K562 (cell line): ENCODE measurements at regions not wholly inside any gene's neighbourhood (a gene's known extent, or its start where the extent isn't known, plus 50 kb on each side); places are given as distances from the start of the nearest gene placed in this dataset.

Experiments used
- ATAC-seq: fragments of 200-7000 bp; cut with Tn5 transposase; 3 replicates; pipeline ENCODE4 v1.9.1; 2020; ENCODE audit warnings: moderate library complexity
- BruUV-seq: library from RNA; stranded (reverse); fragments of 400-500 nt; replicated peaks from 2 replicates; lab custom pipeline; 2021; lab: Mats Ljungman, UMichigan
- CTCF ChIA-PET: fragments of 300-600 bp; formaldehyde crosslinking; extraction: SDS; loops from one replicate; lab custom pipeline; 2021; ENCODE audit warnings: low intra/inter-chr PET ratio; lab: Yijun Ruan, JAX
- POLR2A ChIA-PET: fragments of 300-600, 350-650 bp; sonication (Branson Sonifier 250); formaldehyde crosslinking; extraction: SDS; loops from one replicate; lab custom pipeline; 2021; ENCODE audit warnings: antibody characterized with exemption, inconsistent platforms; lab: Yijun Ruan, JAX
- DNase-seq, 4 experiments: peaks; one replicate each; pipeline versions ENCODE4 v3.0.0 to v3.0.0-alpha.2; 2011 to 2018; ENCODE audit warnings: low spot score in 3 of 4, mixed read lengths in 3 of 4; ENCODE audit errors: extremely low read depth in 1 of 4
- FAIRE-seq: peaks from 2 replicates; lab custom pipeline; 2011; peaks lifted over from hg19 to GRCh38; lab: Jason Lieb, UNC
- H2AFZ ChIP-seq: 2 replicates; pipeline ENCODE4 v1.6.0; 2011; ENCODE audit warnings: low read depth, low read length, control low read depth, inconsistent platforms
- H3K27ac ChIP-seq: fragments of 200-600 bp; 3 replicates; pipeline ENCODE4 v1.8.0; 2011; ENCODE audit warnings: low read depth, mild to moderate bottlenecking, control low read depth, inconsistent platforms, low read length, moderate library complexity, mixed read lengths; ENCODE audit errors: extremely low read depth
- H3K27me3 ChIP-seq, 2 experiments: fragments of 300-600 bp in 1 of 2; 2 replicates in 1 of 2; 3 replicates in 1 of 2; pipeline versions ENCODE4 v1.6.0 to v1.8.0; 2011; ENCODE audit warnings: inconsistent platforms in 2 of 2, low read length in 2 of 2, mild to moderate bottlenecking in 1 of 2, mixed read lengths in 1 of 2, moderate library complexity in 1 of 2; ENCODE audit not compliant: control insufficient read depth in 2 of 2, insufficient read depth in 2 of 2
- H3K36me3 ChIP-seq: fragments of 300-600 bp; 3 replicates; pipeline ENCODE4 v1.8.0; 2011; ENCODE audit warnings: mild to moderate bottlenecking, low read length, inconsistent platforms; ENCODE audit not compliant: control insufficient read depth, insufficient read depth
- H3K4me1 ChIP-seq, 2 experiments: fragments of 200-600 bp in 1 of 2; replicated peaks in 1 of 2; 2 replicates in 1 of 2; 3 replicates in 1 of 2; pipeline versions ENCODE4 v1.5.1 to v1.8.0; 2011; ENCODE audit warnings: inconsistent platforms in 2 of 2, low read length in 2 of 2, mild to moderate bottlenecking in 1 of 2, mixed read lengths in 1 of 2, moderate library complexity in 1 of 2; ENCODE audit not compliant: control insufficient read depth in 2 of 2, insufficient read depth in 2 of 2
- H3K4me2 ChIP-seq: 2 replicates; pipeline ENCODE4 v1.6.1; 2011; ENCODE audit warnings: low read length, control low read depth, inconsistent platforms, mixed read lengths; ENCODE audit not compliant: insufficient read depth
- H3K4me3 ChIP-seq: fragments of 200-600 bp; sonication (generic), shearing (Covaris generic); 2 replicates; pipeline ENCODE4 v1.5.1; 2016; ENCODE audit warnings: control low read depth, inconsistent platforms
- H3K79me2 ChIP-seq: fragments of 200-600 bp; 3 replicates; pipeline ENCODE4 v1.8.0; 2011; ENCODE audit warnings: low read length, inconsistent platforms; ENCODE audit not compliant: control insufficient read depth, insufficient read depth
- H3K9ac ChIP-seq, 2 experiments: 2 replicates each; pipeline versions ENCODE4 v1.6.0 to v1.6.1; 2011; ENCODE audit warnings: low read depth in 2 of 2, low read length in 2 of 2, control low read depth in 1 of 2, inconsistent platforms in 1 of 2, mild to moderate bottlenecking in 1 of 2, mixed read lengths in 1 of 2; ENCODE audit not compliant: insufficient read depth in 1 of 2
- H3K9me1 ChIP-seq: one replicate; pipeline ENCODE4 v1.6.0; 2011; ENCODE audit warnings: inconsistent platforms, mild to moderate bottlenecking, low read length, moderate library complexity; ENCODE audit not compliant: control insufficient read depth, insufficient read depth
- H3K9me3 ChIP-seq: replicated peaks from 2 replicates; pipeline ENCODE4 v1.5.1; 2011; ENCODE audit warnings: low read depth, low read length, inconsistent platforms; ENCODE audit not compliant: control insufficient read depth, insufficient read depth
- H4K20me1 ChIP-seq: replicated peaks from 2 replicates; pipeline ENCODE4 v1.6.1; 2011; ENCODE audit warnings: low read length, inconsistent platforms, mixed read lengths; ENCODE audit not compliant: control insufficient read depth, insufficient read depth
- BCOR ChIP-seq: fragments of 450-650 bp; IDR thresholded peaks from 2 replicates; pipeline ENCODE4 v1.6.1; 2016
- BRD9 ChIP-seq: fragments of 450-650 bp; IDR thresholded peaks from 2 replicates; pipeline ENCODE4 v1.6.1; 2018; ENCODE audit warnings: low read depth; ENCODE audit not compliant: partially characterized antibody
- CTBP1 ChIP-seq: fragments of 450-650 bp; IDR thresholded peaks from 2 replicates; pipeline ENCODE4 v1.6.1; 2016; ENCODE audit warnings: borderline replicate concordance
- EWSR1 ChIP-seq: fragments of 450-650 bp; IDR thresholded peaks from 2 replicates; pipeline ENCODE4 v1.6.1; 2018; ENCODE audit warnings: borderline replicate concordance, mild to moderate bottlenecking, low read depth, moderate library complexity; ENCODE audit not compliant: partially characterized antibody
- FOXK1 ChIP-seq: sonication (generic); formaldehyde crosslinking; IDR thresholded peaks from 2 replicates; pipeline ENCODE4 v1.8.0; 2022; ENCODE audit warnings: missing genetic modification reagents, mild to moderate bottlenecking, borderline replicate concordance
- HDGF ChIP-seq: fragments of 450-650 bp; IDR thresholded peaks from 2 replicates; pipeline ENCODE4 v1.6.1; 2016
- KLF1 ChIP-seq: fragments of 450-650 bp; IDR thresholded peaks from 2 replicates; pipeline ENCODE4 v1.6.1; 2016; ENCODE audit warnings: missing genetic modification characterization, missing compliant biosample characterization
- MCM3 ChIP-seq: fragments of 450-650 bp; IDR thresholded peaks from 2 replicates; pipeline ENCODE4 v1.6.1; 2016
- SMAD1 ChIP-seq: fragments of 150-350 bp; IDR thresholded peaks from 2 replicates; pipeline ENCODE4 v1.6.1; 2014; ENCODE audit warnings: low read length, low read depth; ENCODE audit not compliant: partially characterized antibody
- TAF9B ChIP-seq: fragments of 450-650 bp; IDR thresholded peaks from 2 replicates; pipeline ENCODE4 v1.6.1; 2018; ENCODE audit warnings: mild to moderate bottlenecking; ENCODE audit not compliant: partially characterized antibody
- TRIM25 ChIP-seq: fragments of 450-650 bp; IDR thresholded peaks from 2 replicates; pipeline ENCODE4 v1.7.0; 2016; ENCODE audit warnings: borderline replicate concordance
- ZNF184 ChIP-seq: sonication (generic); formaldehyde crosslinking; IDR thresholded peaks from 2 replicates; pipeline ENCODE4 v1.5.0; 2020; ENCODE audit warnings: missing genetic modification reagents
- WGBS: fragments of 100-300 bp; shearing (Covaris generic); methylation state at CpG from one replicate; pipeline ENCODE4 v1.1.6; 2016; ENCODE audit warnings: low coverage, mixed read lengths; ENCODE audit not compliant: insufficient coverage; ENCODE audit errors: missing lambda C conversion rate; 5-methylcytosine and 5-hydroxymethylcytosine counted together
- in situ Hi-C: fragments of 300-500 bp; cut with MboI; formaldehyde crosslinking; loops from 4 replicates; pipeline ENCODE4 v1.15.0; 2018; ENCODE audit warnings: inconsistent platforms, mixed read lengths
- intact Hi-C: fragments of 100-400 bp; cut with micrococcal nuclease; formaldehyde crosslinking; loops from 2 replicates; pipeline ENCODE4 v1.14.2; 2022
- TF ChIP-seq, protein P1 (sequence below): fragments of 250-450 bp; sonication (Bioruptor Pico); IDR thresholded peaks from 2 replicates; pipeline ENCODE4 v1.5.0; 2022; ENCODE audit warnings: mild to moderate bottlenecking

GRCh38 chr2:172227719-172228118 lies 125.0 kb upstream of the DLX2 start:
- Histone ChIP-seq H3K36me3 (no peaks in the 10 kb centered on the region), H4K20me1 (no peaks in the 10 kb centered on the region; the same call in 1 of the 2 replicates), H3K79me2 (no peaks in the 10 kb centered on the region), H3K27ac (no peak overlapping the region), H2AFZ (no peak overlapping the region), H3K27me3 (peaks cover 19 to 54% of the 10 kb centered on the region in 2 experiments), H3K9ac (no peak overlapping the region), H3K4me1 (no peaks in the 10 kb centered on the region), H3K9me1 (no peaks in the 10 kb centered on the region), H3K9me3 (no peaks in the 10 kb centered on the region), H3K4me3 (no peak overlapping the region), H3K4me2 (no peak overlapping the region)
- no TSS peak for BruUV-seq
- no peak for DNase-seq
- POLR2A ChIA-PET: no interaction called here
- FAIRE-seq: no peak
- in situ Hi-C loops (no loop called here), intact Hi-C loops (loop anchor here (5.0 kb wide), 1 partner anchor 240 kb away; no protein-coding TSS in a partner anchor)
- ATAC-seq: no peak
- TF ChIP-seq, protein P1, sequence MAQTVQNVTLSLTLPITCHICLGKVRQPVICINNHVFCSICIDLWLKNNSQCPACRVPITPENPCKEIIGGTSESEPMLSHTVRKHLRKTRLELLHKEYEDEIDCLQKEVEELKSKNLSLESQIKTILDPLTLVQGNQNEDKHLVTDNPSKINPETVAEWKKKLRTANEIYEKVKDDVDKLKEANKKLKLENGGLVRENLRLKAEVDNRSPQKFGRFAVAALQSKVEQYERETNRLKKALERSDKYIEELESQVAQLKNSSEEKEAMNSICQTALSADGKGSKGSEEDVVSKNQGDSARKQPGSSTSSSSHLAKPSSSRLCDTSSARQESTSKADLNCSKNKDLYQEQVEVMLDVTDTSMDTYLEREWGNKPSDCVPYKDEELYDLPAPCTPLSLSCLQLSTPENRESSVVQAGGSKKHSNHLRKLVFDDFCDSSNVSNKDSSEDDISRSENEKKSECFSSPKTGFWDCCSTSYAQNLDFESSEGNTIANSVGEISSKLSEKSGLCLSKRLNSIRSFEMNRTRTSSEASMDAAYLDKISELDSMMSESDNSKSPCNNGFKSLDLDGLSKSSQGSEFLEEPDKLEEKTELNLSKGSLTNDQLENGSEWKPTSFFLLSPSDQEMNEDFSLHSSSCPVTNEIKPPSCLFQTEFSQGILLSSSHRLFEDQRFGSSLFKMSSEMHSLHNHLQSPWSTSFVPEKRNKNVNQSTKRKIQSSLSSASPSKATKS (CRISPR knock-in tag): no peak
- TF ChIP-seq KLF1 (tag) (no peak), BRD9 (no peak), BCOR (no peak), FOXK1 (CRISPR knock-in tag) (no peak), TRIM25 (no peak), MCM3 (no peak), ZNF184 (no peak), CTBP1 (no peak), HDGF (no peak), TAF9B (no peak), EWSR1 (no peak), SMAD1 (no peak)
- CTCF ChIA-PET: no interaction called here
- 1% methylated on average over 4 of the region's 4 CpGs for WGBS
